ENCODE measurements at regions not wholly inside any gene's neighbourhood (a gene's known extent, or its start where the extent isn't known, plus 50 kb on each side); places are given as distances from the start of the nearest gene placed in this dataset.

- TF ChIP-seq ZNF274 (IDR thresholded peaks at IDR 0.05; ENCODE audit: low read length) (no peak), ZNF274 (tag by site-specific recombination; IDR thresholded peaks at IDR 0.05; ENCODE audit: borderline replicate concordance) (no peak), ZNF423 (tag by site-specific recombination; IDR thresholded peaks at IDR 0.05) (no peak), PBX3 (CRISPR knock-in tag; IDR thresholded peaks at IDR 0.05) (no peak), KLF8 (tag by site-specific recombination; IDR thresholded peaks at IDR 0.05) (no peak), ZBTB7A (tag by site-specific recombination; IDR thresholded peaks at IDR 0.05; ENCODE audit: low read depth) (no peak), ZSCAN4 (tag by site-specific recombination; IDR thresholded peaks at IDR 0.05) (no peak), PRDM2 (tag by site-specific recombination; IDR thresholded peaks at IDR 0.05; ENCODE audit: borderline replicate concordance) (no peak), ZFP3 (tag by site-specific recombination; IDR thresholded peaks at IDR 0.05; ENCODE audit: low read depth) (no peak), ZXDB (tag by site-specific recombination; IDR thresholded peaks at IDR 0.05) (no peak), ZNF16 (tag by site-specific recombination; IDR thresholded peaks at IDR 0.05; ENCODE audit: low read depth) (no peak), ZBTB44 (tag by site-specific recombination; IDR thresholded peaks at IDR 0.05) (no peak), ZBTB8A (tag by site-specific recombination; IDR thresholded peaks at IDR 0.05) (no peak), ZFHX2 (tag by site-specific recombination; conservative IDR thresholded peaks at IDR 0.05) (no peak), HOXA7 (CRISPR knock-in tag; IDR thresholded peaks at IDR 0.05; ENCODE audit: borderline replicate concordance) (no peak), ZNF266 (tag by site-specific recombination; IDR thresholded peaks at IDR 0.05; ENCODE audit: low read depth) (no peak), SETDB1 (IDR thresholded peaks at IDR 0.05; ENCODE audit: insufficient read length, low read length) (no peak), HOXC10 (CRISPR knock-in tag; IDR thresholded peaks at IDR 0.05) (no peak)
- Histone ChIP-seq H3K4me1 (ENCODE audit: control insufficient read depth, insufficient read depth, low read length) (no peaks in the 10 kb centered on the region), H3K4me3 (ENCODE audit: low read depth, low read length) (no peak overlapping the region), H3K9me3 (ENCODE audit: control insufficient read depth, insufficient read depth, low read depth, low read length) (no peaks in the 10 kb centered on the region), H3K36me3 (ENCODE audit: control insufficient read depth in 2 of 2, insufficient read depth in 1 of 2, low read length in 2 of 2) (no peaks in the 10 kb centered on the region), H3K27ac (ENCODE audit: extremely low read depth, low read depth, low read length) (no peak overlapping the region)
- CTCF ChIA-PET, result no interaction called here
- POLR2A ChIA-PET, result interaction anchor here (0.6 kb wide), 1 partner anchor 10 kb away, joined by 5 read pairs; no protein-coding TSS in a partner anchor
Measured at GRCh38 chr2:12805033-12805432, 88.3 kb downstream of the TRIB2 start.
